ENCODE measurements at regions not wholly inside any gene's neighbourhood (a gene's known extent, or its start where the extent isn't known, plus 50 kb on each side); places are given as distances from the start of the nearest gene placed in this dataset.
A peak's percentile ranks its signal among the peaks of the same experiment; 100 is the strongest.
"Not testable (repeated sequence)": the region's sequence is repeated elsewhere in the genome, so short reads cannot be mapped to it uniquely, and the experiment has no call there.

- no peak for TF ChIP-seq CTCF (IDR thresholded peaks at IDR 0.05)
- Histone ChIP-seq H3K27ac (no peak overlapping the region), H3K4me3 (ENCODE audit: low read depth in 1 of 2, low read length in 1 of 2) (no peak overlapping the region), H3K9me3 (no peaks in the 10 kb centered on the region), H3K4me1 (ENCODE audit: control insufficient read depth in 1 of 2, insufficient read depth in 1 of 2, low read depth in 1 of 2, low read length in 1 of 2) (peaks cover 0 to 4% of the 10 kb centered on the region in 2 experiments), H3K27me3 (no peaks in the 10 kb centered on the region), H3K36me3 (no peaks in the 10 kb centered on the region)
Observed at GRCh38 chr15:58313810-58314592, 117.8 kb upstream of the LIPC start.

GRCh38 chr15:58314593-58315216 is 117.1 kb upstream of the LIPC start:
- Histone ChIP-seq H3K9me3 (no peaks in the 10 kb centered on the region), H3K4me1 (ENCODE audit: control insufficient read depth in 1 of 2, insufficient read depth in 1 of 2, low read depth in 1 of 2, low read length in 1 of 2) (peaks cover 0 to 4% of the 10 kb centered on the region in 2 experiments), H3K36me3 (no peaks in the 10 kb centered on the region), H3K4me3 (ENCODE audit: low read depth in 1 of 2, low read length in 1 of 2) (no peak overlapping the region), H3K27me3 (no peaks in the 10 kb centered on the region), H3K27ac (no peak overlapping the region)
- TF ChIP-seq CTCF (IDR thresholded peaks at IDR 0.05) = no peak

GRCh38 chr15:58318517-58318916 is 113.3 kb upstream of the LIPC start:
- no peak overlapping the region for H3K4me3 ChIP-seq (ENCODE audit: low read depth in 1 of 2, low read length in 1 of 2)
- no peaks in the 10 kb centered on the region for H3K27me3 ChIP-seq
- no peaks in the 10 kb centered on the region for H3K9me3 ChIP-seq
- H3K27ac ChIP-seq = no peak overlapping the region
- no peaks in the 10 kb centered on the region for H3K36me3 ChIP-seq
- no peak for TF ChIP-seq CTCF (IDR thresholded peaks at IDR 0.05)
- H3K4me1 ChIP-seq (ENCODE audit: control insufficient read depth in 1 of 2, insufficient read depth in 1 of 2, low read depth in 1 of 2, low read length in 1 of 2) = peaks cover 8 to 9% of the 10 kb centered on the region in 2 experiments

GRCh38 chr15:58321034-58321433 is 110.8 kb upstream of the LIPC start:
- no peaks in the 10 kb centered on the region for H3K36me3 ChIP-seq
- no peak overlapping the region for H3K4me3 ChIP-seq (ENCODE audit: low read depth in 1 of 2, low read length in 1 of 2)
- H3K9me3 ChIP-seq = no peaks in the 10 kb centered on the region
- H3K27me3 ChIP-seq = no peaks in the 10 kb centered on the region
- TF ChIP-seq CTCF (IDR thresholded peaks at IDR 0.05) = no peak
- H3K27ac ChIP-seq = no peak overlapping the region
- peaks cover 19 to 23% of the 10 kb centered on the region in 2 experiments for H3K4me1 ChIP-seq (ENCODE audit: control insufficient read depth in 1 of 2, insufficient read depth in 1 of 2, low read depth in 1 of 2, low read length in 1 of 2)

- H3K36me3 ChIP-seq = no peaks in the 10 kb centered on the region
- no peaks in the 10 kb centered on the region for H3K9me3 ChIP-seq
- peaks cover 19 to 23% of the 10 kb centered on the region in 2 experiments for H3K4me1 ChIP-seq (ENCODE audit: control insufficient read depth in 1 of 2, insufficient read depth in 1 of 2, low read depth in 1 of 2, low read length in 1 of 2)
- H3K4me3 ChIP-seq (ENCODE audit: low read depth in 1 of 2, low read length in 1 of 2) = no peak overlapping the region
- H3K27ac ChIP-seq = no peak overlapping the region
- no peak for TF ChIP-seq CTCF (IDR thresholded peaks at IDR 0.05)
- H3K27me3 ChIP-seq = no peaks in the 10 kb centered on the region
Observed at GRCh38 chr15:58322253-58322652, 109.5 kb upstream of the LIPC start.

GRCh38 chr15:58323321-58323720 is 108.5 kb upstream of the LIPC start:
- not testable (repeated sequence) for H3K9me3 ChIP-seq; H3K36me3 ChIP-seq; H3K4me3 ChIP-seq (ENCODE audit: low read depth in 1 of 2, low read length in 1 of 2); H3K27me3 ChIP-seq
- H3K27ac ChIP-seq = peak overlapping the region; percentile 50
- H3K4me1 ChIP-seq (ENCODE audit: control insufficient read depth in 1 of 2, insufficient read depth in 1 of 2, low read depth in 1 of 2, low read length in 1 of 2) = peaks cover 19 to 23% of the 10 kb centered on the region in 2 experiments
